Ovary (tissue), 7 donors: ENCODE measurements at regions not wholly inside any gene's neighbourhood (a gene's known extent, or its start where the extent isn't known, plus 50 kb on each side); places are given as distances from the start of the nearest gene placed in this dataset. TPM values are rescaled to one million over a fixed set of nuclear protein-coding genes. Genes with fewer than 3 reads are reported as not detected.

Experiments used
- DNase-seq, 5 donors: peaks; one replicate each; pipeline ENCODE4 v3.0.0-alpha.2; 2019 to 2020
- H3K27ac ChIP-seq, 2 donors: fragments of 200-600 bp; one replicate each; pipeline versions ENCODE4 v1.5.1 to v1.8.0; 2019 to 2022
- H3K27me3 ChIP-seq: fragments of 200-600 bp; one replicate; pipeline ENCODE4 v1.8.0; 2022
- H3K36me3 ChIP-seq: fragments of 200-600 bp; sonication (generic); one replicate; pipeline ENCODE4 v1.5.1; 2019
- H3K4me1 ChIP-seq: one replicate; pipeline ENCODE4 v1.8.1; 2013; ENCODE audit warnings: mild to moderate bottlenecking, moderate library complexity; ENCODE audit not compliant: insufficient read depth
- H3K4me3 ChIP-seq: fragments of 200-600 bp; sonication (generic); one replicate; pipeline ENCODE4 v1.5.1; 2017
- H3K9me3 ChIP-seq, 2 donors: fragments of 200-600 bp in 1 of 2; sonication (generic) in 1 of 2; one replicate each; pipeline versions ENCODE4 v1.5.1 to v1.8.1; 2013 to 2019; ENCODE audit warnings: mild to moderate bottlenecking in 1 of 2, moderate library complexity in 1 of 2
- EP300 ChIP-seq: sonication (generic); formaldehyde crosslinking; IDR thresholded peaks from one replicate; pipeline ENCODE4 v1.6.1; 2017; ENCODE audit warnings: antibody characterized with exemption
- WGBS, 3 donors: extraction: QIAGEN DNeasy Blood & Tissue Kit in 1 of 3; methylation state at CpG; one replicate each; pipeline versions ENCODE4 v1.1.5 to v1.1.7; 2013 to 2017; 5-methylcytosine and 5-hydroxymethylcytosine counted together
- intact Hi-C, 4 donors: fragments of 100-400 bp; cut with DNase I; formaldehyde crosslinking; loops; one replicate each; pipeline versions ENCODE4 v1.11.0 to v1.15.1; 2022 to 2023
- small RNA-seq: library from RNA; depleted of rRNA; stranded (forward); fragments of <200 nt; gene quantifications from one replicate; pipeline ENCODE3, GENCODE V24; 2016
- TF ChIP-seq, protein P1 (sequence below), 3 donors: fragments of 450-650 bp in 2 of 3; fragments of 200-600 bp in 1 of 3; IDR thresholded peaks; one replicate each; pipeline versions ENCODE4 v1.5.1 to v1.8.0; 2016 to 2022; ENCODE audit warnings: antibody characterized with exemption in 3 of 3, mild to moderate bottlenecking in 1 of 3
- donor health status: DM: no; HTN: no; CAD: no; lungs with moderate emphysema.
- donor health status: DM: no; HTN: no; CAD: no.
- donor health status: Bipolar disorder and iron deficiency.
- donor health status: DM: no; HTN: no; CAD: no.
- donor health status: DM: yes; HTN: yes; CAD: no.

GRCh38 chr1:206420471-206420870, 49.8 kb upstream of the IKBKE start:
- Histone ChIP-seq H3K9me3 (no peaks in the 10 kb centered on the region), H3K4me1 (no peaks in the 10 kb centered on the region), H3K27me3 (no peaks in the 10 kb centered on the region), H3K36me3 (no peaks in the 10 kb centered on the region), H3K4me3 (no peak overlapping the region), H3K27ac (no peak overlapping the region)
- 74 to 100% (median 94%) methylated on average over 4 of the region's 4 CpGs for WGBS, 3 donors
- no peak for TF ChIP-seq EP300
- TF ChIP-seq, protein P1, sequence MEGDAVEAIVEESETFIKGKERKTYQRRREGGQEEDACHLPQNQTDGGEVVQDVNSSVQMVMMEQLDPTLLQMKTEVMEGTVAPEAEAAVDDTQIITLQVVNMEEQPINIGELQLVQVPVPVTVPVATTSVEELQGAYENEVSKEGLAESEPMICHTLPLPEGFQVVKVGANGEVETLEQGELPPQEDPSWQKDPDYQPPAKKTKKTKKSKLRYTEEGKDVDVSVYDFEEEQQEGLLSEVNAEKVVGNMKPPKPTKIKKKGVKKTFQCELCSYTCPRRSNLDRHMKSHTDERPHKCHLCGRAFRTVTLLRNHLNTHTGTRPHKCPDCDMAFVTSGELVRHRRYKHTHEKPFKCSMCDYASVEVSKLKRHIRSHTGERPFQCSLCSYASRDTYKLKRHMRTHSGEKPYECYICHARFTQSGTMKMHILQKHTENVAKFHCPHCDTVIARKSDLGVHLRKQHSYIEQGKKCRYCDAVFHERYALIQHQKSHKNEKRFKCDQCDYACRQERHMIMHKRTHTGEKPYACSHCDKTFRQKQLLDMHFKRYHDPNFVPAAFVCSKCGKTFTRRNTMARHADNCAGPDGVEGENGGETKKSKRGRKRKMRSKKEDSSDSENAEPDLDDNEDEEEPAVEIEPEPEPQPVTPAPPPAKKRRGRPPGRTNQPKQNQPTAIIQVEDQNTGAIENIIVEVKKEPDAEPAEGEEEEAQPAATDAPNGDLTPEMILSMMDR (IDR thresholded peaks at IDR 0.05): no peak
- intact Hi-C loops: no loop called here
- no peak for DNase-seq

Small RNA genes lying in the stretch of these regions (small RNA-seq; reads per million reads assigned to genes)
- gene AC244023.1: not detected
